Nephron progenitor cell (in vitro differentiated cells): ENCODE measurements at regions not wholly inside any gene's neighbourhood (a gene's known extent, or its start where the extent isn't known, plus 50 kb on each side); places are given as distances from the start of the nearest gene placed in this dataset.

ENCODE experiments used
- DNase-seq: peaks from one replicate; pipeline ENCODE4 v3.0.0; 2021
- H3K27ac Mint-ChIP-seq: 2 replicates; pipeline ENCODE4 v1.8.0; 2021; ENCODE audit warnings: mild to moderate bottlenecking, moderate library complexity, mixed read lengths
- H3K27me3 Mint-ChIP-seq: 2 replicates; pipeline ENCODE4 v1.8.0; 2021; ENCODE audit warnings: mild to moderate bottlenecking, low read depth, mixed read lengths; ENCODE audit not compliant: poor library complexity
- H3K36me3 Mint-ChIP-seq: 2 replicates; pipeline ENCODE4 v1.8.0; 2021; ENCODE audit warnings: low read depth, mixed read lengths
- H3K4me1 Mint-ChIP-seq: 2 replicates; pipeline ENCODE4 v1.8.0; 2021; ENCODE audit warnings: mixed read lengths
- H3K4me3 Mint-ChIP-seq: 2 replicates; pipeline ENCODE4 v1.8.0; 2021; ENCODE audit warnings: mild to moderate bottlenecking, moderate library complexity, mixed read lengths
- H3K9me3 Mint-ChIP-seq: 2 replicates; pipeline ENCODE4 v1.8.0; 2021; ENCODE audit warnings: mild to moderate bottlenecking, moderate library complexity, mixed read lengths
- TF ChIP-seq, protein P1 (sequence below): fragments of 200-600 bp; sonication (generic); IDR thresholded peaks from 2 replicates; pipeline ENCODE4 v1.5.0; 2021; ENCODE audit warnings: antibody characterized with exemption

DNA sequence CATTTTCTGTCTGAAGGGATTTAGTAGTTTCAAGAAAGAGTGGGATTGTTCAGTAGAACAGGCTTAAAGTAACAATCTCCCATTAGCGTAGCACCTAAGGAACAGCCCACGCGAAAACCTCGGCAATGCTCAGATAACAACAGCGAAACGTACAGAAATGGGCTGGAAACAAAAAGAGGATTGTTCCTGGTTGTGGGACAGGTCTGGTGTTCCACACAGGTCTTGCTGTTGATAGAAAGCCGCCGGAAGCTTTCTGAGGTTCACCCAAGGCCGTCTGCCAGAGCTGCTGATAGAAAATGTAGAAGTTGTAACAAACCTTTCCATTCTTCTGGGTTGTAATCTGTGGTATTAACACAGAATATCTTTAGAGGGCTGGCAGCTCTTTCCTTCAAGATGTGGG lies 69.4 kb upstream of the CLCN4 start:
- peaks cover 37% of the 10 kb centered on the region for H3K9me3 Mint-ChIP-seq
- H3K27me3 Mint-ChIP-seq = no peaks in the 10 kb centered on the region
- H3K4me1 Mint-ChIP-seq = no peaks in the 10 kb centered on the region
- TF ChIP-seq, protein P1, sequence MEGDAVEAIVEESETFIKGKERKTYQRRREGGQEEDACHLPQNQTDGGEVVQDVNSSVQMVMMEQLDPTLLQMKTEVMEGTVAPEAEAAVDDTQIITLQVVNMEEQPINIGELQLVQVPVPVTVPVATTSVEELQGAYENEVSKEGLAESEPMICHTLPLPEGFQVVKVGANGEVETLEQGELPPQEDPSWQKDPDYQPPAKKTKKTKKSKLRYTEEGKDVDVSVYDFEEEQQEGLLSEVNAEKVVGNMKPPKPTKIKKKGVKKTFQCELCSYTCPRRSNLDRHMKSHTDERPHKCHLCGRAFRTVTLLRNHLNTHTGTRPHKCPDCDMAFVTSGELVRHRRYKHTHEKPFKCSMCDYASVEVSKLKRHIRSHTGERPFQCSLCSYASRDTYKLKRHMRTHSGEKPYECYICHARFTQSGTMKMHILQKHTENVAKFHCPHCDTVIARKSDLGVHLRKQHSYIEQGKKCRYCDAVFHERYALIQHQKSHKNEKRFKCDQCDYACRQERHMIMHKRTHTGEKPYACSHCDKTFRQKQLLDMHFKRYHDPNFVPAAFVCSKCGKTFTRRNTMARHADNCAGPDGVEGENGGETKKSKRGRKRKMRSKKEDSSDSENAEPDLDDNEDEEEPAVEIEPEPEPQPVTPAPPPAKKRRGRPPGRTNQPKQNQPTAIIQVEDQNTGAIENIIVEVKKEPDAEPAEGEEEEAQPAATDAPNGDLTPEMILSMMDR = no peak
- H3K27ac Mint-ChIP-seq = no peak overlapping the region
- no peak for DNase-seq
- peaks cover 35% of the 10 kb centered on the region for H3K36me3 Mint-ChIP-seq
- no peak overlapping the region for H3K4me3 Mint-ChIP-seq

DNA sequence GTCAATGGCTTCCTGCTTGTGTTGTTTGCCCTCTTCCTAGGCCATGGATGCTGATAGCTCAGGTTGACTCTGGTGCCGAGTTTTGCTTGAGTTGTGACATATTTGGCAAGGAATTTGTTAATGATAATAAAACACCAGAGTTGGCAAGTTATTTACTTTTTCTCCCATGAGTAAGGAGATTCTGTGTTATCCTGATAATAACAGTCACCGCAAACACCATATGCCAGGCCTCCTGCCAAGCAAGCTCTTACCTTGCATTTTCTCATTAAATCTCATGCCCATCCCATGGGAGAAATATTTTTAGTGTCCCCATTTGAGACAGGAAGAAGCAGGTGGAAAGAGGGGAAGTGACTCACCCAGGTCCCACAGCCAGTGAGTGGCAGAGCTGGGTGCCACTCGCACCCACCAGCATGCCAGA lies 67.4 kb upstream of the CLCN4 start:
- Mint-ChIP-seq H3K4me3 (no peak overlapping the region), H3K4me1 (no peaks in the 10 kb centered on the region), H3K36me3 (peaks cover 49% of the 10 kb centered on the region), H3K27me3 (no peaks in the 10 kb centered on the region), H3K27ac (no peak overlapping the region), H3K9me3 (peaks cover 39% of the 10 kb centered on the region)
- TF ChIP-seq, protein P1 = no peak
- DNase-seq = no peak

DNA sequence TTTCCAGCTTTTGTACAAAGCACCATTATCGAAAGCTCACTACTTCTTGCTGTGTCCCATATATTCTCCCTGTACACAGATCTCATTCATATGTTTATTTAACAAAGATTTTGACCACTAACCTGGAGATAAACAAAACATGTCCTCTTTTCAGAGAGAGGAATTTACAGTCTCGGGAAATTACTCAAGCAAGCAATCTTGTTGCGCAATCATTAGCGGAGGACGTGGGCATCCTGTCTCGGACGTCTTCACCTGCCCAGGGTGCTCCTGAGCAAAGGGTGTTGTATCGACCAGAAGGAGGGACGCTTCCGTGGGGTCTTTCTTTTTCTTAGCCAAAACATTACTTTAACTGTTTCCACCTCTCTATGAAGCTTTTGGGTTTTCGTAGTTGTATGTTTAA lies 66.5 kb upstream of the CLCN4 start:
- TF ChIP-seq, protein P1 = no peak
- no peak overlapping the region for H3K27ac Mint-ChIP-seq
- H3K4me1 Mint-ChIP-seq = no peaks in the 10 kb centered on the region
- H3K36me3 Mint-ChIP-seq = peaks cover 59% of the 10 kb centered on the region
- H3K9me3 Mint-ChIP-seq = peaks cover 38% of the 10 kb centered on the region
- no peak for DNase-seq
- H3K27me3 Mint-ChIP-seq = no peaks in the 10 kb centered on the region
- no peak overlapping the region for H3K4me3 Mint-ChIP-seq

DNA sequence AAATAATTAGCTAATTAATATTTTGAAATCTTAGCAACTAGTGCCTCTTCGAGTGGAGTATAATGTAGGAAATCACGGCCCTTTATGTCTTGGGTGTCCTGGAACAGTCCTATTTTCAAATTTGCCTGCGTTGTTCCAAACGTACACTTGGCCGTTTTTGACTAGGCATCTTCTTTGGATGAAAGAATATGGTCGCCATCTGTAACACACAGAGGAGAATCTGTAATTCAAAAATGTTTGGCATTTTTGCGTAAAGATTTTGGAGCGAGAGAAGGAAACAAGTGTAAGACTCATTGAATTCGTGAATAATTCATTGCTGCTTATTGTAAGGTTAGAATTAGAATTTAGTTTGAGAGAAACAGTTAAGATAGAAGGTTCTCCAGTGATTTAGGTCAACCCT lies 61.5 kb upstream of the CLCN4 start:
- H3K27me3 Mint-ChIP-seq = no peaks in the 10 kb centered on the region
- H3K27ac Mint-ChIP-seq = no peak overlapping the region
- TF ChIP-seq, protein P1 = no peak
- no peak overlapping the region for H3K4me3 Mint-ChIP-seq
- H3K4me1 Mint-ChIP-seq = no peaks in the 10 kb centered on the region
- no peak for DNase-seq
- H3K36me3 Mint-ChIP-seq = peaks cover 84% of the 10 kb centered on the region
- peaks cover 50% of the 10 kb centered on the region for H3K9me3 Mint-ChIP-seq

DNA sequence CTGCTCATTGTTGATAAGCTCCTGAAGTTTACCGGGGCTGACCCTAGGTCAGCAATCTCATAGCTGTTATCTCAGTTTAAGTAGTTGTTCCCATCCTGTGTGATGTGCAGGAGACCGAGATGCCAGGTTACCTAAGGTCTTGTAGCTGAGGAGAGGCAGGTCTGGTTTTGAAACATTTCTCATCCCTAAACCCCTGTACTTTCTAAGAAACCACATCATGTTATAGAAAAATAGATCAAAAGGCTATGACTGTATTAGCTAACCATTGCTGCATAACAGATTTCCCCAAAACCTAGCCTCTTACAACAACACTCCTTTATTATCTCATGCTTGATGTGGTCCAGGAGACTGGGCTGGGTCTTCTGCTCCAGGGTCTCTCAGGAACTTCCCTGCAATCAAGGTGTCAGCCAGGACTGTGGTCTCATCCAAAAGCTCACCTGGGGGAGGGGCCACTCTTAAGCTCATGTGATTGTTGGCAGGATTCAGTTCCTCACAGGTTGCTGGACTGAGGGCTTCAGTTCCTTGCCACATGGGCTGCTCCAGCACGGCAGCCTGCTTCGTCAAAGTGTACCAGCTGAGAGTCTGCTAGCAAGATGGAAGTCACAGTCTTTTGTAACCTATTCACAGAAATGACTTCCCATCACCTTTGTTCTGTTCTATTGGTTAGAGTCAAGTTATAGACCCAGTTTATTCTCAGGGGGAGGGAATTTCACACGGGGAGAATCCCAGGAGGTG lies 60.9 kb upstream of the CLCN4 start:
- TF ChIP-seq, protein P1 = no peak
- no peaks in the 10 kb centered on the region for H3K4me1 Mint-ChIP-seq
- no peak for DNase-seq
- no peak overlapping the region for H3K4me3 Mint-ChIP-seq
- H3K27ac Mint-ChIP-seq = no peak overlapping the region
- H3K27me3 Mint-ChIP-seq = no peaks in the 10 kb centered on the region
- peaks cover 84% of the 10 kb centered on the region for H3K36me3 Mint-ChIP-seq
- H3K9me3 Mint-ChIP-seq = peaks cover 51% of the 10 kb centered on the region

DNA sequence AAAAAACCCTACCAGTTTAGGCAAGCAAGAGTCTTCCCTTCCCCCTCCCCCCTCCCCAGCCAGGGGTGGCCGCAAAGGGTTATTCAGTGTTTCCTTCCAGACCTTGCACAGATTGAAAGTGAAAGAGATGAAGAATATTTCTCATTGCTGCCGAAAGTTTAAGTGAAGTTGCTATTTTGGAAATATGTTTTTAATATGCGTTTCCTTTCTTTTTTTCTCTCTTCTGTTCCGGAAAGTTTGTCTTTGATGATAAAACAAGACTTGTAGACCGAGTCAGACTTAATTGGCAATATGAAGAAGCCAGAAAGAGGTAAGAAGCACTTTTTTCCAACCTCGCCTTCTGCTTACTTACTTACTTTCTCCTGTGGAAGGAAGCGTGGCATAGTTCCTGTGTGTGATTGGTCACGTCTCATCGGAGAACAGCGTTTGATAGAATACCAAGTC lies 58.5 kb upstream of the CLCN4 start:
- Mint-ChIP-seq H3K4me1 (no peaks in the 10 kb centered on the region), H3K4me3 (no peak overlapping the region), H3K9me3 (peaks cover 63% of the 10 kb centered on the region), H3K27me3 (no peaks in the 10 kb centered on the region), H3K27ac (peak overlapping the region; percentile 42), H3K36me3 (peaks cover 86% of the 10 kb centered on the region)
- TF ChIP-seq, protein P1 = no peak
- no peak for DNase-seq
